ENCODE measurements at regions not wholly inside any gene's neighbourhood (a gene's known extent, or its start where the extent isn't known, plus 50 kb on each side); places are given as distances from the start of the nearest gene placed in this dataset.
"Not testable (repeated sequence)": the region's sequence is repeated elsewhere in the genome, so short reads cannot be mapped to it uniquely, and the experiment has no call there.

DNA sequence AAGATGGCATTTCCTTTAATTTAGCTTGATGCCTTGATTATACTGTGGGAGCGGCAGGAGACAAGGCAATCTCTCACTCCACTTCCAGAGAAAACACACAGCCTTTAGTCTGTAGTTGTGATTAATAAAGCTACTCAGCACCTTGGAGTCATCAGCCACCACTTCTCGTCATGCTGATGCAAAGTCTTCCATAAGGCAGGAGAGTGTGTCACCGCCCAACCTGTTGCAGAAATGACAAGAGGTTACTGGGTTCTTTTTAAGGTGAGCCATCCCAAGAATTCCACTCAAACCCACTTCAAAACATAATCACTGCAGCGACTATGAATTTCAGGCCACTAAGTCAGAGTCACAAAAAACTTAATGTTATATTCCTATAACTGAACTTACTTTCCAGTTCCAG, 223.9 kb upstream of the TOX3 start:
- ATAC-seq (no peak), DNase-seq (ENCODE audit: low spot score in 2 of 2) (no peak)
- H3K27ac Mint-ChIP-seq = no peak overlapping the region
- no peaks in the 10 kb centered on the region for H3K9me3 Mint-ChIP-seq
- H3K36me3 Mint-ChIP-seq = no peaks in the 10 kb centered on the region

DNA sequence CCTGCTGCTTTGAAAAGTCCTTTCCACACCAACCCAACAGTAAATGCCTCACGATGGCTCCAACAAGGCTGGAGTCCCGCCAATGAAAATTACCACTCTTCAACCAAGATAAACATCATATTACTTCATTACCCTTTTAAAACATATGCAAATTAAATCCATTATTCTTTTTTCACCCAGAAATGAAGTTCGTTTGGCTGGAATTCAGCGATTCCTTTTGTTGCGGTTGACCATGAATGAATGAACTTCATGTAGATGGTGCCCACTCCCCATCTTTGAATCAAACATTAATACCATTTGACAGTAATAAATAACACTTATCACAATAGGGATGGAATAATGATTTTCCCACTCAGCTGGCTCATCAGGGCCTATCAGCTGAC, 211.5 kb upstream of the TOX3 start:
- no peak overlapping the region for H3K27ac Mint-ChIP-seq
- DNase-seq (ENCODE audit: low spot score in 2 of 2) (no peak), ATAC-seq (no peak)
- no peaks in the 10 kb centered on the region for H3K9me3 Mint-ChIP-seq
- no peaks in the 10 kb centered on the region for H3K36me3 Mint-ChIP-seq

DNA sequence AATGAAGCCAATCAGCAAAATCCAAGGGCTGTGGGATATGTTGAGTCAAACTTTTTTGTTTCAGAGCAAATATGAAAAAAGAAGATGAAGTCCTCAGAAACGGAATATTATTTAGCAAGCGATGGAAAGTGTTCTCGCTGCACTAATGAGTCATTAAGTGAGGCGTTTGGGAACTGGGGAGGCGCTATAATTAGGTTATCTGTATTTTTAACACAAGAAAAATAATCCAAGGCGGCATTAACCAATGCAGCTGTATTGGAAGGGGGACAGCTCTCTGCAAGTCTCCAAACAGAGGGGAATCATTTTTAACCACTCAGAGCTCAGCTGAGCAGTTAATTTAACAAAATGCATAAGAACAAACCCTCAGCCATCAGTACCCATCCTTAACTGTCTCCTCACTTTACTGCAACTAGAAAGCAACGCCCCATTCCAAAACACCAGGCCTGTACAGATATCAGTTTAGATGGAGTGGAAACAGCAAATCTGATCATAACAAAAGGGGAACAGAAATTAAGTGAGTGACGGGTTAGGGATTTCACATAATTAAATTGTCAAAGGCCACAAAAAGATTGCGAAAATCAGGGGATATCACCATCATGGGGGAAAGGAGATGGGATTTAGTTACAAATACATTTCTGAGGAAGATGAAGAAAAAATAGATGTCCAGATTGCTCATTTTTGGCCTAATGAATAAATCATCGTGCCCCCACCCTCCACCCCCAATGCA, 211.0 kb upstream of the TOX3 start:
- DNase-seq (ENCODE audit: low spot score in 2 of 2) = no peak
- Mint-ChIP-seq H3K9me3 (no peaks in the 10 kb centered on the region), H3K36me3 (no peaks in the 10 kb centered on the region), H3K27ac (no peak overlapping the region)
- no peak for ATAC-seq

DNA sequence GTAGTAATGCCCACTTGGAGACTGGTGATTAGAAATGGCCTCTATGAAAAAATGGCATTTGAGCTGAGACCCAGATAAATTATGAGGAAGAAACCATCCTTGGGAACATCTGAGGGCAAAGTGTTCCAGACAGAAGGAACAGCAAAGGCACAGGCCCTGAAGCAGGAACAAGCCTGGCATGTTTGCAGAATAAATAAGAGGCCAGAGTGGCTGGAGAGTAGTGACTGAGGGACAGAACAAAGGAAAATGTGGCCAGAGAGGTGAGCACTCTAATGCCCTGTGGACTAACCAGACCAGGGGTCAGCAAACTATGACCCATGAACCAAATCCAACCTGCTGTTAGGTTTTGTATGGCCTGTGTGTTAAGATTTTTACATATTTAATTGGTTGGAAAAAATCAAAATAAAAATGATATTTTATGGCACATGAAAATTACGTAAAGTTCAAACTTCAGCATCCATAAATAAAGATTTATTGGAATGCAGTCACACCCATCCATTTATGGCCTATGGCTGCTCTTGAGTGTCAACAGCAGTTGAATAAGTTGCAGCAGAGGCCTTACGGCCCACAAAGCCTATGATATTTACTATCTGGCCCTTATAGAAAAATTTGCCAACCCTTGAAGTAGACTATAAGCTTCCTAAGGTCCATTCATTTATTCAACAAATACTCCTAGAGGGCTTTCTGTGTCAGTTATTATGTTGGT, 210.0 kb upstream of the TOX3 start:
- Mint-ChIP-seq H3K27ac (no peak overlapping the region), H3K9me3 (no peaks in the 10 kb centered on the region), H3K36me3 (no peaks in the 10 kb centered on the region)
- DNase-seq (ENCODE audit: low spot score in 2 of 2) (no peak), ATAC-seq (no peak)

- no peaks in the 10 kb centered on the region for H3K9me3 Mint-ChIP-seq
- ATAC-seq = no peak
- DNase-seq (ENCODE audit: low spot score in 2 of 2) = no peak
- H3K36me3 Mint-ChIP-seq = no peaks in the 10 kb centered on the region
- no peak overlapping the region for H3K27ac Mint-ChIP-seq
Measured at GRCh38 chr16:52755396-52755795, 208.5 kb upstream of the TOX3 start.

DNA sequence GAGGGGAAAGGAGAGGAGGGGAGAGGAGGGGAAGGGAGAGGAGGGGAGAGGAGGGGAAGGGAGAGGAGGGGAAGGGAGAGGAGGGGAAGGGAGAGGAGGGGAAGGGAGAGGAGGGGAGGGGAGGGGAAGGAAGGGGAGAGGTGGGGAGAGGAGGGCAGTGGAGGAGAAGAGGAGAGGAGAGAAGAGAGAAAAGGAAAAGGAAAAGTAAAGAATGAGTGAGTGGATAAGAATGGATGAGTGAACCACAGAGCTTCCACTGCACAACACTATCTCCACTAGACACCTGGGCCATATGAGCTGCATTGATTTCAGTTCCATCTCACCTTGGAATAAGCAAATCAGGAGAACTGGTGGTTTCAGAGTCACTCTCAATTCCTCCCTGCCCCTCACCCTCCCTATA, 204.1 kb upstream of the TOX3 start:
- H3K36me3 Mint-ChIP-seq = no peaks in the 10 kb centered on the region
- DNase-seq (ENCODE audit: low spot score in 2 of 2) (no peak), ATAC-seq (no peak)
- no peak overlapping the region for H3K27ac Mint-ChIP-seq
- peaks cover 0 to 5% of the 10 kb centered on the region in 2 donors for H3K9me3 Mint-ChIP-seq

- H3K27ac Mint-ChIP-seq = no peak overlapping the region
- H3K36me3 Mint-ChIP-seq = no peaks in the 10 kb centered on the region
- H3K9me3 Mint-ChIP-seq = peaks cover 0 to 7% of the 10 kb centered on the region in 2 donors
- DNase-seq (ENCODE audit: low spot score in 2 of 2) = no peak
- ATAC-seq = no peak
Measured at GRCh38 chr16:52748741-52749140, 201.8 kb upstream of the TOX3 start.

- no peak for DNase-seq (ENCODE audit: low spot score in 2 of 2)
- no peak for ATAC-seq
- peaks cover 3 to 8% of the 10 kb centered on the region in 2 donors for H3K9me3 Mint-ChIP-seq
- no peak overlapping the region for H3K27ac Mint-ChIP-seq
- no peaks in the 10 kb centered on the region for H3K36me3 Mint-ChIP-seq
Measured at GRCh38 chr16:52747088-52747595, 200.2 kb upstream of the TOX3 start.

DNA sequence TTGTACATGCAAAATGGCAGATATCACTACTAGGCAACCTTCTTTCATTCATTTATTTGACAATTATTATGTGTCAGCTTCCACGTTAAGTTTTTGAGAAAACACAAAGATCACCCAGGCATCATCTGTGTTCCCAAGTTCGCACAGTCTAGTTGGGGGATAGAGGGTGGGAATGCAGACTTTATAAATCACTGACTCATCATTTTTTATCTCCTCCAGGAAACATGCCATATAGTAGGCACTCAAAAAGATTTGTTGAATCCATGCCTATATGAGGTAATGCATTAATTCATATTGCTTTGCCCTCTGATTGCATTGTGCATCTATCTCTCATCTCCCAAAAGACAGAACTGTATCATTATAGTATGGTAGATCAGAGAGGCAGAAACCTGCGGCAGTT, 196.8 kb upstream of the TOX3 start:
- ATAC-seq (no peak), DNase-seq (ENCODE audit: low spot score in 2 of 2) (no peak)
- Mint-ChIP-seq H3K27ac (no peak overlapping the region), H3K9me3 (peaks cover 8 to 12% of the 10 kb centered on the region in 2 donors), H3K36me3 (peaks cover 0 to 5% of the 10 kb centered on the region in 2 donors)

DNA sequence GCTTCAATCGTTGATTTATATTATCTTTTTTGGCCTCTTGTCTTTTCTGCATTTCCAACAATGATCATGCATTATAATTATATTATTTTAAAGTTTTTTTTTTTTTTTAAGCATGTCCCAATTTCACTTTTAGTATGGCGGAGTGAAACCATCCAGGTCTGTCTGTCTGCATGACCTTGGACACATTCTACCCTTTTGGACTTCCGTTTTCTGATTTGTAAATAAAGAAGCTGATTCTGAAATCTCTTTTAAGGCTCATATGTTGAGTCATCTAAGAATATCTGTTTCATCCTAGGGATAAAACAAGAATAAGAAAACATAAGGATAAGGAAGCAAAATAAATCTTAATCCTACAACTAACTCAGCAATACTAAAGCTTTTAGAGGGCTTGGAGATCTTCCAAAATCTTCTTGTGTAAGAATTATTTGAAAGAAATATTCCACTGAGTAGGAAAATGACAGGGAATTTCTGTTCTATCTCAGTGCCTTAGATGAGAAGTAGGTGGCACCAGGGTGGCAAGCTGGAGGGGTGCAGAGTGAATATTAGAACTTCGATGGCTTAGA, 195.7 kb upstream of the TOX3 start:
- Mint-ChIP-seq H3K27ac (no peak overlapping the region), H3K36me3 (peaks cover 0 to 5% of the 10 kb centered on the region in 2 donors), H3K9me3 (peaks cover 8 to 13% of the 10 kb centered on the region in 2 donors)
- DNase-seq (ENCODE audit: low spot score in 2 of 2) (no peak), ATAC-seq (no peak)

GRCh38 chr16:52742052-52742451, 195.1 kb upstream of the TOX3 start:
- no peak overlapping the region for H3K27ac Mint-ChIP-seq
- H3K36me3 Mint-ChIP-seq = peaks cover 0 to 5% of the 10 kb centered on the region in 2 donors
- H3K9me3 Mint-ChIP-seq = peaks cover 8 to 12% of the 10 kb centered on the region in 2 donors
- DNase-seq (ENCODE audit: low spot score in 2 of 2) (no peak), ATAC-seq (no peak)

- ATAC-seq (no peak), DNase-seq (ENCODE audit: low spot score in 2 of 2) (no peak)
- H3K27ac Mint-ChIP-seq = no peak overlapping the region
- H3K9me3 Mint-ChIP-seq = peaks cover 8% of the 10 kb centered on the region in 2 donors
- H3K36me3 Mint-ChIP-seq = peaks cover 0 to 5% of the 10 kb centered on the region in 2 donors
Measured at GRCh38 chr16:52741351-52741750, 194.4 kb upstream of the TOX3 start.

GRCh38 chr16:52740766-52741165, 193.8 kb upstream of the TOX3 start:
- Mint-ChIP-seq H3K9me3 (peaks cover 8 to 9% of the 10 kb centered on the region in 2 donors), H3K36me3 (peaks cover 0 to 6% of the 10 kb centered on the region in 2 donors), H3K27ac (no peak overlapping the region)
- ATAC-seq (no peak), DNase-seq (ENCODE audit: low spot score in 2 of 2) (no peak)

DNA sequence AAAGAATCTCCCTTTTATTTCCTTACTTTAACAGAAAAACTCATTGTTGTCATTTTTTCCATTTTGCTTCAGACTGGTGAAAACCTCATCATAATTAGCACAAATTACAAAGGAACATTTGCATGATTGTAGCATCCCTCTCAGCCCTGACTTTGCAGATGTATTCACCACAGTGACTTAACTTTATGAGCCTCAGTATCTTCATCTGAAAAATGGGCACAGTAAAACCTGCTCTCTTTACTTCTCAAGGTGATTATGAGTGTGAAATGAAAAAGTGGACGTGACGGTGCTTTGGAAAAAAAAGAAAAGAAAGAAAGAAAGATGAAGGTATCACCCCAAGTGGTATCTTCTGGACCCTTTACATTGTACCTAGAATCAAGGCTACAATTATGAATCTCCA, 193.4 kb upstream of the TOX3 start:
- Mint-ChIP-seq H3K27ac (no peak overlapping the region), H3K9me3 (peaks cover 12 to 13% of the 10 kb centered on the region in 2 donors), H3K36me3 (peaks cover 0 to 10% of the 10 kb centered on the region in 2 donors)
- no peak for ATAC-seq
- no peak for DNase-seq (ENCODE audit: low spot score in 2 of 2)

DNA sequence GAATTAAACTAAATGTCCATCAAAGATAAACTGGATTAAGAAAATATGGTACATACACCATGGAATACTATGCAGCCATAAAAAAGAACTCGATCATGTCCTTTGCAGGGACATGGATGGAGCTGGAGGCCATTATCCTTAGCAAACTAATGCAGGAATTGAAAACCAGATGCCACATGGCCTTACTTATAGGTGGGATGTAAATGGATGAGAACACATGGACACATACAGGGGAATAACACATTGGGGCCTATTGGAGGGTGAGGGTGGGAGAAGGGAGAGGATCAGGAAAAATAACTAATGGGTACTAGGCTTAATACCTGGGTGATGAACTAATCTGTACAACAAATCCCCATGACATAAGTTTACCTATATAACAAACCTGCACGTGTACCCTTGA, 192.0 kb upstream of the TOX3 start:
- not testable (repeated sequence) for H3K27ac Mint-ChIP-seq; H3K36me3 Mint-ChIP-seq; ATAC-seq; DNase-seq (ENCODE audit: low spot score in 2 of 2)
- peaks cover 12 to 15% of the 10 kb centered on the region in 2 donors for H3K9me3 Mint-ChIP-seq

- peaks cover 12% of the 10 kb centered on the region in 2 donors for H3K9me3 Mint-ChIP-seq
- no peak for DNase-seq (ENCODE audit: low spot score in 2 of 2)
- no peak overlapping the region for H3K27ac Mint-ChIP-seq
- ATAC-seq = no peak
- peaks cover 0 to 12% of the 10 kb centered on the region in 2 donors for H3K36me3 Mint-ChIP-seq
Measured at GRCh38 chr16:52731219-52731875, 184.4 kb upstream of the TOX3 start.

DNA sequence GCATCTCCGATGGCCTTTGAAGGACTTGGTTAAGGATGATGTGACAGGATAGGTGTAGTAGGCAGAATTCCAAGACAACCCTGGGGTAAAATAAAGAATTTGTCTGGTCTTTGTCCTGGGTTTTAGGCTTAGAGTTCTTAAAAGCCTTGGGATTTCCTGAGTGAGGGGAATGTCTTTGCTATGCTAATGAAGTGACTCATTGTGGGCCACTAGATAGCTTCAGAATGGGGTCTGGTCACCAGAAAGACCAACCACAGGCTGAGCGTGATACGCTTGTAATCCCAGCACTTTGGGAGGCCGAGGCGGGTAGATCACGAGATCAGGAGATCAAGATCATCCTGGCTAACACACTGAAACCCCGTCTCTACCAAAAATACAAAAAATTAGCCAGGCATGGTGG, 182.8 kb upstream of the TOX3 start:
- H3K9me3 Mint-ChIP-seq = peaks cover 6 to 9% of the 10 kb centered on the region in 2 donors

More for the DNA sequence above, 182.8 kb upstream of the TOX3 start:
- H3K27ac Mint-ChIP-seq = no peak overlapping the region
- H3K36me3 Mint-ChIP-seq = peaks cover 0 to 7% of the 10 kb centered on the region in 2 donors
- ATAC-seq (no peak), DNase-seq (ENCODE audit: low spot score in 2 of 2) (no peak)

Data from activated naive CD4-positive, alpha-beta T cell treated with anti-CD3 and anti-CD28 coated beads, Interleukin-2, amount 50 U/mL, for 72 hours (primary cell).